Thymus (tissue), 11 donors: ENCODE measurements at regions not wholly inside any gene's neighbourhood (a gene's known extent, or its start where the extent isn't known, plus 50 kb on each side); places are given as distances from the start of the nearest gene placed in this dataset.

Experiments
- DNase-seq, 9 donors: peaks; one replicate each; pipeline ENCODE4 v3.0.0-alpha.2; 2013; ENCODE audit warnings: low spot score in 9 of 9, low read depth in 6 of 9, missing footprints in 1 of 9
- H3K27ac ChIP-seq, 2 donors: one replicate each; pipeline ENCODE4 v1.5.1; 2013; ENCODE audit warnings: control low read depth in 1 of 2, low read depth in 1 of 2, low read length in 1 of 2, mild to moderate bottlenecking in 1 of 2, moderate library complexity in 1 of 2
- H3K27me3 ChIP-seq, 2 donors: one replicate each; pipeline ENCODE4 v1.5.1; 2013; ENCODE audit warnings: low read length in 1 of 2; ENCODE audit not compliant: control insufficient read depth in 2 of 2, insufficient read depth in 1 of 2
- H3K36me3 ChIP-seq, 2 donors: one replicate each; pipeline ENCODE4 v1.5.1; 2013; ENCODE audit warnings: low read length in 1 of 2, mild to moderate bottlenecking in 1 of 2, moderate library complexity in 1 of 2; ENCODE audit not compliant: control insufficient read depth in 2 of 2, insufficient read depth in 2 of 2
- H3K4me1 ChIP-seq, 2 donors: one replicate each; pipeline ENCODE4 v1.5.1; 2013; ENCODE audit warnings: low read length in 2 of 2; ENCODE audit not compliant: control insufficient read depth in 2 of 2, insufficient read depth in 2 of 2
- H3K4me3 ChIP-seq, 2 donors: one replicate each; pipeline ENCODE4 v1.5.1; 2013; ENCODE audit warnings: low read length in 2 of 2, control low read depth in 1 of 2, mild to moderate bottlenecking in 1 of 2
- H3K9me3 ChIP-seq, 2 donors: one replicate each; pipeline ENCODE4 v1.5.1; 2013; ENCODE audit warnings: low read length in 1 of 2, mild to moderate bottlenecking in 1 of 2; ENCODE audit not compliant: control insufficient read depth in 2 of 2, insufficient read depth in 1 of 2
- WGBS: extraction: QIAGEN DNeasy Blood & Tissue Kit; methylation state at CpG from one replicate; pipeline ENCODE4 v1.1.7; 2013; 5-methylcytosine and 5-hydroxymethylcytosine counted together
- donor health status: healthy.

- peaks cover 0 to 2% of the 10 kb centered on the region in 2 donors for H3K36me3 ChIP-seq
- WGBS = 54% methylated on average over 8 of the region's 8 CpGs
- peaks cover 2 to 11% of the 10 kb centered on the region in 2 donors for H3K9me3 ChIP-seq
- no peaks in the 10 kb centered on the region for H3K27me3 ChIP-seq
- H3K4me1 ChIP-seq = peaks cover 26 to 55% of the 10 kb centered on the region in 2 donors
- peak in 3 of 9 donors; percentile 38 to 70 (median 57) for DNase-seq
- no peak overlapping the region for H3K27ac ChIP-seq
- no peak overlapping the region for H3K4me3 ChIP-seq
Observed at GRCh38 chr5:3995954-3996619, 400.5 kb downstream of the IRX1 start.

DNA sequence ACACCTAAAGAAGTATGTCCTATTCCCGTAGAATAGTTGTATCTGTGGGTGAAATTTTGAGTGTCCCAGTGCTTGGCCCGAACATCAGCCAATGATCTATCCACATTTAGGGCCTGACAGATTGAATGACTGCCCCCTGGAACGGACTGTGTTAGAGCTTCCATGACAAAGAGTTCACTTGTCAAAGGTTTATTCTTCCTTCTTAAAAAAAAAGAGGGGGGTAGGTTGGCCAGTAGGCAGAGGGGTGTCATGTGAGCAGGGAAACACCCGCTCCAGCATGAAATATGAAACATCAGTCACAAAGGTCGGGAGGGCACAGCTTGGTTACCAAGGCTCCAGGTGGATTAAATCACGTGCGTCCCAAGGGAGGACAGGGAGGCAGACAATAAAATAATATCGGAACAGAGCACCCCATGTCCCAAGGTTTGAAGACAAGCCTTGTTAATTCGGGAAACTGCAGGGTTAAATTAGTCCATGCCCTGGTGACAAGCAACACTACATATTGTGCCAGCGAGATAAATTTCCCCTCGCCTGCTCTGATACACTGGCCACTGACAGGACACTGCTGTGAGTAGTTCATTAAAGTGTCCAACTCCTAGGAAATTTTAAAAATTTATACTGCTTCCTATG lies 401.2 kb downstream of the IRX1 start:
- 95% methylated on average over 11 of the region's 11 CpGs for WGBS
- no peak overlapping the region for H3K27ac ChIP-seq
- H3K36me3 ChIP-seq = peaks cover 0 to 2% of the 10 kb centered on the region in 2 donors
- H3K27me3 ChIP-seq = no peaks in the 10 kb centered on the region
- peaks cover 26 to 55% of the 10 kb centered on the region in 2 donors for H3K4me1 ChIP-seq
- peaks cover 2 to 9% of the 10 kb centered on the region in 2 donors for H3K9me3 ChIP-seq
- no peak for DNase-seq
- no peak overlapping the region for H3K4me3 ChIP-seq

- peak in 2 of 9 donors; percentile 19 to 43 for DNase-seq
- WGBS = 97% methylated on average over 4 of the region's 4 CpGs
Observed at GRCh38 chr5:3997670-3998069, 402.0 kb downstream of the IRX1 start.

GRCh38 chr5:3999929-4000328 lies 404.3 kb downstream of the IRX1 start:
- no peaks in the 10 kb centered on the region for H3K36me3 ChIP-seq
- no peaks in the 10 kb centered on the region for H3K9me3 ChIP-seq
- peaks cover 13 to 40% of the 10 kb centered on the region in 2 donors for H3K4me1 ChIP-seq
- no peak overlapping the region for H3K4me3 ChIP-seq
- H3K27ac ChIP-seq = no peak overlapping the region
- H3K27me3 ChIP-seq = no peaks in the 10 kb centered on the region
- WGBS = 27% methylated on average over 4 of the region's 4 CpGs
- DNase-seq = no peak

More at GRCh38 chr5:3997670-3998069, 402.0 kb downstream of the IRX1 start:
- peaks cover 0 to under 1% of the 10 kb centered on the region in 2 donors for H3K9me3 ChIP-seq
- no peaks in the 10 kb centered on the region for H3K27me3 ChIP-seq
- peak overlapping the region in 1 of 2 donors; percentile 58 for H3K27ac ChIP-seq
- H3K4me1 ChIP-seq = peaks cover 26 to 55% of the 10 kb centered on the region in 2 donors
- H3K4me3 ChIP-seq = no peak overlapping the region
- H3K36me3 ChIP-seq = peaks cover 0 to 1% of the 10 kb centered on the region in 2 donors

GRCh38 chr5:4001004-4001403 lies 405.4 kb downstream of the IRX1 start:
- no peak for DNase-seq
- no peak overlapping the region for H3K4me3 ChIP-seq
- H3K4me1 ChIP-seq = peaks cover 12 to 32% of the 10 kb centered on the region in 2 donors
- H3K27ac ChIP-seq = no peak overlapping the region
- no peaks in the 10 kb centered on the region for H3K36me3 ChIP-seq
- H3K9me3 ChIP-seq = no peaks in the 10 kb centered on the region
- 74% methylated on average over 12 of the region's 12 CpGs for WGBS
- no peaks in the 10 kb centered on the region for H3K27me3 ChIP-seq

DNA sequence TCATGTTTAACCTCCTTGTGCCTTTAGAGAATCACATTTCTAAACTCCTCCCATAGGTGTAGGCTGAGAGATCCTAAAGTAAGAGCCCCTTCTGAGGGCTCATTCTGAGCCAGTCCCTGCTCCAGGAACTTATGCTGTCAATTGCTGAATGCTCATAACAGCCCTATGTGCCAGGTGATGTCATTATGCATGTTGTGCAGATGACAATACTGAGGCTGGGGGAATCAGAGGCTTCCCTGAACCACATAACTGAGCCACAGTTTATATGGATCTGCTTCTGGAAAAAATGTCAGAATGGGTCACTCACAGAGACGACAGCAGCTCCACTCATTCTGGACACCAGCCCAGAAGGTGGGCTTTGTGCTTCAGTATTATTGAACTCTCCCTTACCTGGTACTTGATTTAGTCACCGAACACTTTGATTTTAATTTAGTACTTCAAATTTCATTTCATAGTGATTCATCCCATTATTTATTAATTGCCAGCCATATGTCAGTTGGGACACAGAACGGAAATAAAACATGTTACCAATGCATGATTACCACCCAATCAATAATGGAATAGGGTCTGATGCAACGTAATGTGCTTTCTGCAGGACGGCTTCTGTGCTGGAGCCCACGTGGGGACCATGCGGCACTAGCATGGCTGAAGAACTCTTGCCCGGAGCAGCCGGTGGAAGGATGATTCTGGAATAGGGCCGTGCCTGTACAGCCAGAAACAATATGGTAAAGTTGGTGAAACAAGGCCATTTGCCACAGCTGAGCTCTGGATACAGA lies 406.3 kb downstream of the IRX1 start:
- no peak overlapping the region for H3K27ac ChIP-seq
- peaks cover 8 to 23% of the 10 kb centered on the region in 2 donors for H3K4me1 ChIP-seq
- no peaks in the 10 kb centered on the region for H3K27me3 ChIP-seq
- H3K36me3 ChIP-seq = no peaks in the 10 kb centered on the region
- no peak overlapping the region for H3K4me3 ChIP-seq
- no peak for DNase-seq
- H3K9me3 ChIP-seq = no peaks in the 10 kb centered on the region
- 68% methylated on average over 10 of the region's 10 CpGs for WGBS

DNA sequence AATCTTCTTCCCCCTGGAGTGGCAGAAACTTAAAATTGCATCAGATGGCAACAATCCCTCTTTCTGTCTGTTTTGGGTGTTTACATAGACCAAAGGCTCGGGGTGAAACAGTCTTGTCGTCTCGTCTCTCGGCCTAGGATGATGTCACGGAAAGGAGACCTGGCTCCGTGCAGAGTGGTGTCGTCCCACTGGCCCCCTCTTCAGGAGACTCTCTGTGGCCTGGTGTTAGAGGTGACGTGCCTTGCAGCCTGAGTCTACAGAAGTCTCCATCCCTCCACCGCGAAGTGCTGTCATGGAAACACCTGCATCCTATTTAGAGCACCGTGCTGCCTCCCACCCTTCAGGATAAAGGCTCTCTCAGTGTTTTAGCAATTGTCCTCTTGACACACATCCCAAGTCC lies 409.7 kb downstream of the IRX1 start:
- DNase-seq = no peak
- Histone ChIP-seq H3K27ac (no peak overlapping the region), H3K27me3 (no peaks in the 10 kb centered on the region), H3K36me3 (no peaks in the 10 kb centered on the region), H3K4me3 (no peak overlapping the region), H3K4me1 (no peaks in the 10 kb centered on the region), H3K9me3 (no peaks in the 10 kb centered on the region)
- 90% methylated on average over 11 of the region's 11 CpGs for WGBS

GRCh38 chr5:4007001-4007400 lies 411.4 kb downstream of the IRX1 start:
- Histone ChIP-seq H3K4me3 (no peak overlapping the region), H3K36me3 (no peaks in the 10 kb centered on the region), H3K27ac (no peak overlapping the region), H3K4me1 (no peaks in the 10 kb centered on the region), H3K27me3 (no peaks in the 10 kb centered on the region), H3K9me3 (no peaks in the 10 kb centered on the region)
- WGBS = 97% methylated on average over 3 of the region's 3 CpGs
- DNase-seq = no peak

DNA sequence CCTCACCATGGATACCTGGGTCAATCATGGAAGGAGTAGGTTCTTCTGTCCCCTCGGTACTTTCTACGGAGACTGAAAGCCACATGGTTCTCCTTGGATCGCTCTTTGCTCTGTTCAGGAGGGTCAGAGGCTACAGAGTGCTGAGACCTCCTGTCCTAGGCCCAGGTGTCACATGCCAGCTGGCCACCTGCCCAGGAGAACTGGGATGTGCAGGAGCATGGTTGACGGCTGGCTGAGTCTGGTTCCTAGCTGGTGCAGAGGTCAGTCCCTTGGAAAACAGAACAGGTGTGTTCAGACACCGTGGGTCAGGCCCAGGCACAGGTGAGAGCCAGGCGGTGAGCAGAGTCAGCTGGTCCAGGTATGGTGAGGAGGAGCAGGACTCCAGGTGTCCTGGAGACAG lies 416.3 kb downstream of the IRX1 start:
- DNase-seq = no peak
- Histone ChIP-seq H3K27me3 (no peaks in the 10 kb centered on the region), H3K4me3 (no peak overlapping the region), H3K27ac (no peak overlapping the region), H3K9me3 (no peaks in the 10 kb centered on the region), H3K36me3 (no peaks in the 10 kb centered on the region), H3K4me1 (peaks cover 0 to 3% of the 10 kb centered on the region in 2 donors)
- WGBS = 93% methylated on average over 6 of the region's 6 CpGs
